ENCODE measurements at regions not wholly inside any gene's neighbourhood (a gene's known extent, or its start where the extent isn't known, plus 50 kb on each side); places are given as distances from the start of the nearest gene placed in this dataset.
A peak's percentile ranks its signal among the peaks of the same experiment; 100 is the strongest.
"Not testable (repeated sequence)": the region's sequence is repeated elsewhere in the genome, so short reads cannot be mapped to it uniquely, and the experiment has no call there.

- FAIRE-seq, result no peak
Observed at GRCh38 chr4:114310296-114310925, 288.2 kb upstream of the UGT8 start.

DNA sequence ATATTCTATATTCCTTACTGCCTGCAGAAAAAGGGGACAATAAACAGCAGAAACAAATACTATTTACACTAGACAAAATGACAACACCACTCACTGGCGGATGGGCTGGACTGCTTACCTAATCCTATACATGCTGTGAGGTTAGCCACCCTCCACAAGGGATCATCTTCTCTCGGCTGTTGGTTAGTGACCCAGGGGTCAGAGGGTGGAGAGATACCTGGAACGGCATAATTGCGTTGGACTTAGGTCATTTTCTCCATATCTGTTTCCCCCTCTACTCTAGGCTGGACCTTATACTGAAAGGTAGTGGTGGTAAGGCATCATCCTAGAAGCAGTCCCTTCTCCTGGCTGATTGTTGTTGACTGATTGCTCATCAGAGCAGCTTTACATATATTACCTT lies 286.8 kb upstream of the UGT8 start:
- FAIRE-seq, result no peak

DNA sequence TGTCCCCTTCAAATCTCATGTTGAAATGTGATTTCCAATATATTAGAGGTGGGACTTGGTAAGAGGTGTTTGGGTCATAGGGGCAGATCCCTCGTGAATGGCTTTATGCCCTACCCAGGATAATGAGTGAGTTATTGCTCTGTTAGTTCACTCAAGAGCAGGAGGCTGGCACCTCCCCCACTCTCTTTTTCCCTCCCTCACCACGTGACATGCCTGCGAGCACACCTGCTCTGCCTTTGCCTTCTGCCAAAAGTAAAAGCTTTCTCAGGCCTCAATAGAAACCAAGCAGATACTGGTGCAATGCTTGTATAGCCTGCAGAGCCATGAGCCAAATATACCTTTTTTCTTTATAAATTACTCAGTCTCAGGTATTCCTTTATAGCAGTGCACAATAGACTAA lies 286.3 kb upstream of the UGT8 start:
- no peak for FAIRE-seq

DNA sequence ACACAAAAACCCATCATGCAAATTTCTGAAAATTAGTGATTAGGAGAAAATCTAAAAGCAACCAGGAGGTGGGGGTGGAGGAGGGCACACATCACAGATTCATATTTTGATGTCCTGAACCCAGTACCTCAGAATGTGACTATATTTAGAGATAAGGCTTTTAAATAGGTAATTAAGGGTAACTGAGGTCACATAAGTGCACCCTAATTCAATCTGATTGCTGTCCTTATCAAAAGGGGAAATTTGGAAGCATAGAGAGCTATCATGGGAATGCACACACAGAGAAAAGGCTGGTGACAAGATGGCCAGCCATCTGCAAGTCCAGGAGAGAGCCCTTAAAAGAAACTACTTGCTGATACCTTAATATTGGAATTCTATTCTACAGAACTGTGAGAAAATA lies 281.8 kb upstream of the UGT8 start:
- FAIRE-seq, result no peak

- no peak for FAIRE-seq
Observed at GRCh38 chr4:114317564-114317963, 281.0 kb upstream of the UGT8 start.

DNA sequence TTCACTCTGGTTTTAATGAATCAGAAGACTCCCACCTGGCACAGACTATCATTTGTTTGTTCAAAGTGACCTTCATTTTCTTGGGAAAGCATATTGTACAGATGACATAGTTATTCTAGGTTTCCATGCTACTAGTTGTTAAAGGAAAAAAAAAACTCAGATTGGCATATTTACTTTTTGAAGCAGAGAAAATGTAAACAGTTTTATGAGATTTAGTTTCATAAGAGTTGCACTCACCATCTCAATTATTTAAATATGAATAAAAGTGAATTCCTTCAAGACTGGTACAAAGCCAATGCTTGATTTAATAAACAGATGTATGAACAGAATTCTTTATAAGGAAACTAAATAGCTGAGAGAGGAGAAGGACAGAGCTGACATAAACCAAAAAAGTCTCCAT lies 280.3 kb upstream of the UGT8 start:
- FAIRE-seq, result no peak

- no peak for FAIRE-seq
Observed at GRCh38 chr4:114320126-114320525, 278.5 kb upstream of the UGT8 start.

DNA sequence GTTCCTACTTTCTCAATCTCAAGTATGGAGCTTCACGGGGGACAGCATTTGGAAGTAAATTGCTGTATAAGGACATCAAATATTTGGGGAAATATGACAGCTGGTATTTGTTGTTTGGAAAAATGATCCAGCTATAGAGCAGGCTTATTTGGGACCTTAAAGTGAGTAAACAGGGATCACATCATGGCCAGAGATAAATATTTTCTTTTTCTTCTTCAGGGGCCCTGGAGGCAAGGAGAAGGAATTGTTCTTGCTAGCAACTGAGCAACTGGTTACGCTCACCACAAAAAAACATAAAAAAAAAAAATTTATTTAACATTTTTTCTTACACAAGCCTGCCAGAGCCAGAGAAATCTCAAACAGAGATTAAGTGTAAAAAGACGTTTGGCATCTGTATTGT lies 277.2 kb upstream of the UGT8 start:
- FAIRE-seq, result no peak

GRCh38 chr4:114323841-114324240 lies 274.8 kb upstream of the UGT8 start:
- FAIRE-seq, result no peak

DNA sequence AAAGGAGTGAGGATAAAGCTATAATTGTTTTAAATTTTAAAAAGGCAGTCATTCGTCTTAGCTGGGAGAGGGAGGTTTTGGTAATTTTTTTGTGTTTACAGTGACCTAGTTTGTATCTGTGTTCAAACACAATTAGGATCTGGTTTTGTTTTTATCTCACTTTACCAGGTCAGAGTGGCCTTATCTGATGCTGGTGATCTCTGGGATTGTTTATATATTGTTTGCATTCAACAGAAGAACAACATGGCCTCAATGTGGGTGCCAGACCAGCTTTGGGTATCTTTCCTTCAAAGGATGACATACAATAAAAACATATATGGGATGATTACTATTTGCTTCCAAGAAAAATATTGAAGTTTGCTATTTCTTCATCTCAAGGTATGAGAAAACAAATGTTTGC lies 272.2 kb upstream of the UGT8 start:
- FAIRE-seq, result no peak

DNA sequence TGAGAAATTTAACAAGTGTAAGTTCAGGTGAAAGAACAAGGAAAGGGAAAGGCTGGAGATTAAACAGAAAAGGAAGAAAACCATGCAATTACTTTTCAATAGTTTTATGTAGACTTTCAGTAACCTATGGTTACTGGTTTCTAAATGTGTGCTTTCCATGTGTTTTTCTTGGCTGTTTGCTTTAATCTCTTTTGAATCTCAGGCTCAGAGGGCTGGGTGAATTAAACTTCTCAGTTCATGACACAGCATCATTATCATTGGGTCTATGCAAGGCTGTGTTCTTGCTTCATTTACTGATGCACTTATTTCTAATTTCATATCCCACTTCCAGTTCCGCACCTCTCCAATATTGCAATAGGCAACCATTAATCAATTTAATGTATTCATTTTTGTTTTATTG lies 266.5 kb upstream of the UGT8 start:
- no peak for FAIRE-seq

GRCh38 chr4:114334363-114334762 lies 264.2 kb upstream of the UGT8 start:
- FAIRE-seq, result not testable (repeated sequence)

GRCh38 chr4:114334884-114335330 lies 263.7 kb upstream of the UGT8 start:
- no peak for FAIRE-seq

DNA sequence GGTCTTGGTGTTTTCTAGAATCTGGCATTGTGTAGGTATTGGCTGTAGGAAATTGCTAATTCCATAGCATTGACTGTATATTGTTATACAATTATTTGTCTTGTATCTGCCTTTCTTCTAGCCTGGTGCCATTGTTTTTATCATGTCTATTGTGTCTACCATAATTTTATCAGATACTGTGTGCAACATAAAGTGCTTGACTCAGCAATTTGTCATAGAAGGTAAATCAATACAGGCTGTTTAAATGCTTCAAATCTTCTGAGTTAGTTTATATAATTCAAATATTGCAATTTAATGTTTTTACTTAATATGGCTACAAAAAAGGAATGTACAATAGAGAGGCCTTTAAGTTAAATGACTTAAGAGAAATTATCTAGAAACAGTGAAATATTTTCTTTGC lies 263.3 kb upstream of the UGT8 start:
- FAIRE-seq, result no peak

GRCh38 chr4:114343015-114343414 lies 255.6 kb upstream of the UGT8 start:
- no peak for FAIRE-seq

- FAIRE-seq, result no peak
Observed at GRCh38 chr4:114349543-114350175, 248.9 kb upstream of the UGT8 start.

DNA sequence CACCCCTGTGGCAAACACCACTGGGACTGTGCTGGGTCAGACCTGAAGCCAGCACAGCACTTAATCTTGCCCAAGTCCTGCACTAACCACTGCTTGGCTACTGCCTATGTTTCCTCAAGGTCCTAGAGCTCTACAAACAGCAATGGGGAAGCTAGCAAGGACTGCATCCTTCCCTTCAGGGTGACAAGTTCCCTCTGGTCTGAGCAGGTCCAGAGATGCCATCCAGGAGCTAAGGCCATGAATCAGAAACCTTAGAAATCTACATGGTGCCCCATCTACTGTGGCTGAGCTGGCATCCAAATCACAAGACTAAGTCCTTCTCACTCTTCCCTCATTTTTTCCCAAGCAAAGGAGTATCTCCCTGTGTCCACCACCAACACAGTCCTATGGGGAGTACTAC lies 239.7 kb upstream of the UGT8 start:
- FAIRE-seq, result no peak

- FAIRE-seq, result no peak
Observed at GRCh38 chr4:114361249-114361648, 237.4 kb upstream of the UGT8 start.

DNA sequence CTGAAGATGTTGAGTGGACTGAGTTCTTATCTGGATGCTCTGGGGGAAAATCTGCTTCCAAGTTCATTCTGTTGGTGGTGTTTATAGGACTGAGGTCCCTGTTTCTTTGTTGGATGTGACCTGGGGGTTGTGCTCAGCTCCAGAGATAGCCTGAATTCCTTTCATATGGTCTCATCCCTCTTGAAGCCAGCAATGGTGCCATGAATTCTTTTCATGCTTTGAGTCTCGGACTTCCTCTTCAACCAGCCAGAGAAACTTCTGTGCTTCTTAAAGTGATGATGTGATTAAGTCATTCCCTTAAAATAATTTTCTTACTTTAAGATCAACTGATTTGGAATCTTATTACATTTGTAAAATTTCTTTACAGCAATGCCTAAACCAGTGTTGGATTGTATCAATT lies 233.8 kb upstream of the UGT8 start:
- no peak for FAIRE-seq

- no peak for FAIRE-seq
Observed at GRCh38 chr4:114365591-114365990, 233.0 kb upstream of the UGT8 start.

- FAIRE-seq, result no peak
Observed at GRCh38 chr4:114366368-114366767, 232.2 kb upstream of the UGT8 start.

DNA sequence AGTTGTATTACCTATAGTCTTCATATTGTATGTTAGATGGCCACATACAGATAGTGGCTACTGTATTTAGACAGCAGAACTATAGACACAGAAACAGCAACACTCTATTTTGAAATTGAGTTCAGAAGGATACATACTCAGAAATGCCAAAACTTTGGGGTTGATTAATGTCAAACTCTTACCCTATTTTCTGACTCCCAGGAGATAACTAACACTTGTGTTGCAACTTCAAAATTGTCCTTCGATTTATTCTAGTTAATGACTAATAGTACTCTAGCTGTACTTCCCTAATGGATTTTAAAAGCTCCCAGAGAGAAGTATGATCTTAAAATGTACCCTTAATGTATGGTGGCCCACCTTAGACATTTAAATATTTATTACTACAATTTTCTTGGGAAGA lies 229.9 kb upstream of the UGT8 start:
- no peak for FAIRE-seq

DNA sequence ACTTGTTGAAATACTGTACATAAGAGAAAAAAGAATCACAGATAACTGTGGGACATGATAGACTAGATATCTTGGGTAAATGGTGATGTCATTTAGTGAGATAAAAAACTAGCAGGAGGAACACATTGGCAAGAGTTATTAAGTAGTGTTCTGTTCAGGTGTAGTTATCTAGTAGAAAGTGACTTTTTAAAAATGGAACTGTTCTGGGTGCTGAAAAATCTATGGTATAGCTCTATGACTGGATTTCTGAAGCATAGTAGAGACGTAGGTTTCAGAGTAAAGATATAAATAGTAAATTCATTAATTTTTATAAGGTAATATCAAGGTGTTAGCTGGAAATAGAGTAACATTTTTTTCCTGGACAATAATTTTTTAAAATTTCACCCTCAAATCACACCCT lies 225.1 kb upstream of the UGT8 start:
- FAIRE-seq, result no peak

DNA sequence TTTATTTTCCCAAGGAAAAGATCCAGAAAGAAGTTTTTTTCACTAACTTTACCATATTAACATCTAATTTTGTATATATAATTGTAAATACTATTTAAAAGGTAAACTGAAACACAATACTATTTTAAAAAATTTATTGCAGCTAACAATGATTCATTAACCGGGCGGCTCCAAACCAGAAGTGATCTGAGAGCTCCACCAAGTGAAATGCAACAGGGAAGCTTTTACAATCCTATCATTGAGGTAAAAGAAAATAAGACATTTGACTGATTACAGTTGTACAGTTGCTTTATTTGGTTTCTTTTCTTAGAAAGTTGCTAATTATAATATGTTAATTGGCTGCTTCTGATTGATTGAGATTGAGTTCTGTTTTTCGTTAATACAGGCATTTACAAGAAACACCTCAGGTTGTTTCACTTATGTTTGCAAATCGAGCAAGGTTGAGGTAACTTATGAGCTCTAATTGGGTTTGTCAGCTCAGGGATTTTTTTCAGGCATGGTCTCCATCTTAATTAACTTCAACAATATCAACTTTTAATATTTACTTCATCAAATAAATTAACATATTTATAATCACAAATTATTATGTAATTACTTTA lies 220.2 kb upstream of the UGT8 start:
- peak; percentile 17 for FAIRE-seq

- no peak for FAIRE-seq
Observed at GRCh38 chr4:114383067-114383466, 215.5 kb upstream of the UGT8 start.
